ENCODE measurements at regions not wholly inside any gene's neighbourhood (a gene's known extent, or its start where the extent isn't known, plus 50 kb on each side); places are given as distances from the start of the nearest gene placed in this dataset.

- no peak for TF ChIP-seq CTCF (IDR thresholded peaks at IDR 0.05)
- no peak for DNase-seq (ENCODE audit: low spot score)
- ATAC-seq (ENCODE audit: low FRiP score): no peak
Measured at GRCh38 chr5:93123127-93123526, 457.9 kb downstream of the NR2F1-AS1 start.

GRCh38 chr5:93122446-93122845, 458.6 kb downstream of the NR2F1-AS1 start:
- no peak for ATAC-seq (ENCODE audit: low FRiP score)
- no peak for TF ChIP-seq CTCF (IDR thresholded peaks at IDR 0.05)
- no peak for DNase-seq (ENCODE audit: low spot score)

- no peak for TF ChIP-seq CTCF (IDR thresholded peaks at IDR 0.05)
- no peak for DNase-seq (ENCODE audit: low spot score)
Measured at GRCh38 chr5:93120771-93121170, 460.2 kb downstream of the NR2F1-AS1 start.

GRCh38 chr5:93120051-93120450, 461.0 kb downstream of the NR2F1-AS1 start:
- no peak for TF ChIP-seq CTCF (IDR thresholded peaks at IDR 0.05)
- DNase-seq (ENCODE audit: low spot score) (no peak), ATAC-seq (ENCODE audit: low FRiP score) (no peak)

More at GRCh38 chr5:93120771-93121170, 460.2 kb downstream of the NR2F1-AS1 start:
- ATAC-seq (ENCODE audit: low FRiP score): no peak

DNA sequence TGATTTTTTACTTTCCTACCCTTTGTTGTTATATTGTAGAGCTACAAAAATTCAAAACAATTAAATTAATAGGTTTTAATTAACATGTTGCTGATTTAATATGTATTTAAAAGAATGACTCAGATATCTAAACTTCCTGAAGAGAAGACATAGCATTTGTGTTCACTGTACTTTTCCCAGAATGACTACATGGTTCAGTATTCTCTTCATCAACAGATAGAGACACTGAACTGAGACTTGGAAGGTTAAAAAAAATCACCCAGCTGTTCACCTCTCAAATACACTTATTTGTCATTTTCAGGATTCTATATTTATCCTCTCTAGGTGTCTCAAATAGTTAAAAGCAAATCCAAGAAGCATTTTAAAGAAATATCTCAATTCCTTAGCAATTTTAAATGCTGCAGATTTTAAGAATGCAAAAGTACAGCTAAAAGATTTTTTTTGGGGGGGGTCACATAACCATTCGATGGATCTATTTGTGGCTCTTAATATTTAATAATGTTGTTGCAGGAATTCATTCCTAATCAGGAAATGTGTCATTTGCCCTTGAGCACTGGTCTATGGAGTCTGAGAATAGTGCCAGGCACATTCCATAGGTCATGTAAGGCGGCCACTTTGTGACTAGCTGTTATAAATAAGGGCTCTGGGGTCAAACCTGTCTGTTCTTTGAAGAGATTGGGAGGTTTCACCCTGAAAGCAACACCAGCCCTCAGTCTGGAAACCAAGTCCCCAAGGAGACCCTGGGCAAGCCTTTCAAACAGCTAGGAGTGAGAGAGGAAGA, 463.1 kb downstream of the NR2F1-AS1 start:
- no peak for DNase-seq (ENCODE audit: low spot score)
- ATAC-seq (ENCODE audit: low FRiP score): no peak
- TF ChIP-seq CTCF (IDR thresholded peaks at IDR 0.05): no peak

DNA sequence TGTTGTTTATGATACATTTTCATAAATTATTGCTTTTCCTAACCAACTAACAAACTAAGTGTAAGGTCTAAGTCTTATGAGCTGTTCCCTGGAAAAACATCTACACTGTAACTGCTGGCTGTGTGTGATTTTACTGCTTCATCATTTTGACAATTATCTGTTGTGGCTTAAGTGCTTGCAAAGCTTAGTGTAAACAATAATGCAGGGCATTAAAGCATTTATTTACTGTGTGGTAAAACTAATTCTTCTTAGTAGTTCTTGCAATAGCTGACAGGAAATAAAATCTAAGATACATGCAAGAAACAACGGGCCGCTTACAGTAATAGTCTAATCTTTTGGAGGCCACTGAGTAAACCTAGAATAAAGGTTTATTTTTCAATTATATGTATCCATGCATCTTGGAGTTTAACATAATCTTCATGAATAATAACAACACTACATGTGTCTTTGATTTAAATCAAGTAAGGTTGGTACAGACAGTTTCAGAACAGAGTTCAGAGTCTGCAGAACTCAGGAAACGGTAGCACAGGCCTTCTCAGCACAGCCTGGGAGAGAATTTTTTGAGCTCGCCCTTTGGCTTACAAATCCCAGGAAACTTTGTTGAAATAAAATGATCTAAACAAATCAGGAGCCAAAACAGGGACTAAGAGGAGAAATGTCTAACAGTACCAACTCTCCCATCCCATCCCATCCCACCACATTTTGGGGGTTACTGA, 473.1 kb downstream of the NR2F1-AS1 start:
- no peak for TF ChIP-seq CTCF (IDR thresholded peaks at IDR 0.05)
- no peak for ATAC-seq (ENCODE audit: low FRiP score)
- no peak for DNase-seq (ENCODE audit: low spot score)

- ATAC-seq (ENCODE audit: low FRiP score) (no peak), DNase-seq (ENCODE audit: low spot score) (no peak)
- no peak for TF ChIP-seq CTCF (IDR thresholded peaks at IDR 0.05)
Measured at GRCh38 chr5:93107141-93107540, 473.9 kb downstream of the NR2F1-AS1 start.
